H1 (cell line): ENCODE measurements at regions not wholly inside any gene's neighbourhood (a gene's known extent, or its start where the extent isn't known, plus 50 kb on each side); places are given as distances from the start of the nearest gene placed in this dataset.

Experiments used
- BRCA1 ChIP-seq: IDR thresholded peaks from 2 replicates; pipeline ENCODE4 v1.6.1; 2012; ENCODE audit warnings: low read depth, low read length, improper control_type of control experiment
- CEBPB ChIP-seq: IDR thresholded peaks from 2 replicates; pipeline ENCODE4 v1.6.1; 2012; ENCODE audit warnings: low read depth, low read length
- CHD1 ChIP-seq: IDR thresholded peaks from 2 replicates; pipeline ENCODE4 v1.6.1; 2012; ENCODE audit warnings: low read depth, low read length, improper control_type of control experiment
- CREB1 ChIP-seq: IDR thresholded peaks from 2 replicates; pipeline ENCODE4 v1.6.1; 2012; ENCODE audit warnings: inconsistent platforms
- CTCF ChIP-seq, 3 experiments: IDR thresholded peaks; 1 replicate in 2 of 3; 2 replicates in 1 of 3; pipeline versions ENCODE4 v1.5.1 to v1.6.1; 2011; ENCODE audit warnings: low read length in 3 of 3, mild to moderate bottlenecking in 3 of 3, inconsistent platforms in 2 of 3, low read depth in 1 of 3, moderate library complexity in 1 of 3; ENCODE audit not compliant: insufficient read depth in 1 of 3; ENCODE audit errors: control extremely low read depth in 1 of 3
- POLR2A ChIP-seq, 2 experiments: IDR thresholded peaks; 1 replicate in 1 of 2; 2 replicates in 1 of 2; pipeline ENCODE4 v1.6.1; 2011; ENCODE audit warnings: low read depth in 2 of 2, low read length in 2 of 2, mild to moderate bottlenecking in 2 of 2; ENCODE audit errors: control extremely low read depth in 1 of 2
- TAF1 ChIP-seq: IDR thresholded peaks from 2 replicates; pipeline ENCODE4 v1.6.1; 2011; ENCODE audit warnings: mild to moderate bottlenecking, low read depth, low read length

- TF ChIP-seq BRCA1 (no peak), TAF1 (no peak), CTCF (IDR thresholded peaks at IDR 0.05; ENCODE audit: control extremely low read depth in 1 of 3, insufficient read depth in 1 of 3, low read depth in 1 of 3, low read length in 3 of 3) (no peak), CREB1 (no peak), POLR2A (IDR thresholded peaks at IDR 0.05; ENCODE audit: control extremely low read depth in 1 of 2, low read depth in 2 of 2, low read length in 2 of 2) (no peak), CHD1 (no peak), CEBPB (no peak)
Observed at GRCh38 chr2:176687944-176688343, 418.7 kb downstream of the MTX2 start.
